PFSK-1 (cell line): ENCODE measurements at regions not wholly inside any gene's neighbourhood (a gene's known extent, or its start where the extent isn't known, plus 50 kb on each side); places are given as distances from the start of the nearest gene placed in this dataset.

Experiments used
- POLR2AphosphoS5 ChIP-seq: IDR thresholded peaks from 2 replicates; pipeline ENCODE4 v1.6.1; 2012; ENCODE audit warnings: low read depth, mild to moderate bottlenecking, control low read depth, low read length, moderate library complexity
- REST ChIP-seq, 2 experiments: IDR thresholded peaks; 2 replicates each; pipeline versions ENCODE4 v1.6.1 to v1.8.0; 2011 to 2012; ENCODE audit warnings: low read depth in 2 of 2, low read length in 2 of 2, control low read depth in 1 of 2, inconsistent platforms in 1 of 2, mild to moderate bottlenecking in 1 of 2, moderate library complexity in 1 of 2; ENCODE audit not compliant: insufficient read depth in 1 of 2
- SIN3A ChIP-seq: IDR thresholded peaks from 2 replicates; pipeline ENCODE4 v1.6.1; 2012; ENCODE audit warnings: mild to moderate bottlenecking, low read length, moderate library complexity, borderline replicate concordance; ENCODE audit not compliant: insufficient read depth

DNA sequence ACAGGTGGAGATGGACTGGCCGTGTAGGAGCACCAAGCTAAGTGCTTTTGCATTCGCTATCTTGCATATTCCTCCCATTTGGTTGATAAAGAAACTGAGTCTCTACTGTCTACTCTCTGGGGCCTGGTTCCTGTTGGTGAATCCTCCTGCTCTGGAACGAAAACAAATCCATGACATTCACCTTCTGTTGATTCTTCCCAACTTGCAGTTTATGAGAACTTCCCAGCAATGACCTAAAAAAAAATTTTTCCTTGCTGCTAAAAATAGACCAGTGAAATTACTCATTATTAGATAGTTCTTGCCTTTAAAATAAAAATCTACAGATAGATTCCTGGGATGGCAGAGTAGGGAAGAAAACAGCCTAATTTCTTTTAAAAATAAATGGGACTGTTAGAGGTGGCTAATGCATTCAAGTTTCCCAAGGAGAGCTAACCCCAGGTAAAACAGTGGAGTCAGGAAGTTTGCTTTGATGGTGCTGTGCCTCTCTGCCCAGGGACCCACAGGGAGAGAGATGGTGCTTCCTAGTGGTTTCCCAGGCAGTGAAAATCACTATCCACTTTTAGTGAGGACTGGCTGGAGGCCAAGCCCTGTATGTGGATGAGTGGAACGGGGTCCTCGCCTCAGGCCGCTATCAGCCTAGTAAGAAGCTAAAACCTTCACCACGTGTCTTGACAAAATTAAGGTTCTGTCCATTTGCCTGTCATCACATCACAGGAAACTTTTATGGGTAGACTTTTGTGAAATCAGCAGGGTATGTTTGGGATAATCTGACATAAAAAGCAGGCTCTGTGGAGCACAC lies 68.4 kb upstream of the NR3C1 start:
- no peak for TF ChIP-seq SIN3A
- no peak for TF ChIP-seq POLR2AphosphoS5
- no peak for TF ChIP-seq REST (IDR thresholded peaks at IDR 0.05; ENCODE audit: insufficient read depth in 1 of 2, low read depth in 2 of 2, low read length in 2 of 2)
